Fibroblast of upper back skin (primary cell): ENCODE measurements at regions not wholly inside any gene's neighbourhood (a gene's known extent, or its start where the extent isn't known, plus 50 kb on each side); places are given as distances from the start of the nearest gene placed in this dataset.

ENCODE experiments used
- DNase-seq: peaks from one replicate; pipeline ENCODE4 v3.0.0-alpha.2; 2013

DNA sequence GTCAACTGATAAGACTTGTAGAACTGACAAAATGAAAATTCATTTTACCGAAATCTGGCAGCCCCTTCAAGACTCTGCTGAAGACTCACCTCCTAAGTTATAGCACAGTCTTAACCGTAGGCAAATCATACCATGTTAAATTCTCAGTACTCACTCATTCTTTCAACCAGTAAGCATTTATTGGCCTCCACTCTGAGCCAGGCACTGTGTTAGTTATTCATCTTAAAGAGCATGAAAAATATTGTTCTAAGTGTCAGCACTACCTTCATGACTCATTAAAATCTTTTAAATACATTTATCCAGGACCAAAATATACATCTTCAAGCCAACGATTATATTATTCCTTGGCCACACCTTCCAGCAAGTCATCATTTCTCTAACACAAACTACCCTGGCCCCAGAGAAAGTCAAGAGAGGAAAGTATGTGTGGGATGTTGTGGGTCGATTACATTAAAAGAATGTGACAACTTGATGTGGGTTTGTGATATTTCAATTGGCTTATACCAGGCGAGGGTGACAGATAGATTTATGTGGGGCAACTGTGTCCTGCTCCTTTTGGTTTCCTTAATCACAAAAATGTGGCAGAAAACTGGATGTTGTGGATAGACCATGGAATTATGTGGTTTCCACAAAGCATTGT, 55.0 kb downstream of the TMEM30B start:
- DNase-seq, result peak; percentile 89

DNA sequence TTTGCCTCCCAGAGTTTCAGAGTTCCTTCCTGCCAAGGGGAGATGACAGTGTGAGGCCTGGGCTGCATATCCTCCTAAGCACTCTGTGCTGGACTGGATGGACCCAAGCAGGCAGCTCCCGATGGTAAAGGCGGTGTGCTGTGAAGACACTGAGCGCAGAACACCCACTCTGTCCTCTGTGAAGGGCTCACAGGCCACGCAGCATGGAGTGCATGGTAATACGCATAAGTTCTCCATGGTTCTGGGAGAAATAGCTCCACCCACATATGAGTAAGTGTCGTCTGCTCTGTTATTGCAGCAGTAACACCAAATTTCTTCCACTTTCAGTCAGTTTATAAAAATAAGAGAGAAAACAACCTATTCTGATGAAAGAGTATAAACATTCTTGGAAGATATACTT, 55.8 kb downstream of the TMEM30B start:
- no peak for DNase-seq

DNA sequence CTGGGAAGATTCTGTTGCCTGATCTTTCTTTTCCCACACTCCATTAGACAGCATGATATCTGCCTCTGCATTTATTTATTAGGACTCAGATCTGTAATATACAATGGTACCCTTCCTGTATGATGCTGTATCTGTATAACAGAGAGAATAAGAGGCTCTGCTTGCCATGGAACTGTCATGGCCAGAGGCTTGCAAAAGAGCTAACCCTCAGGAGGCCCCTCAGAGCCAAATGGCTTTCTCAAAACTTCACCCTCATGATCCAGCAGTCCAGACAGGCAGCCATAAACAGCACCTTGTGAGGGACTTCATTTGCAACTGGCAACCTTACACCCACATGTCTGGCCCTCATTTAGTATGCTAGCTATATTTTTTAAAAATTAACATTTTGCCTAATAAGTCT, 57.6 kb downstream of the TMEM30B start:
- DNase-seq, result no peak

DNA sequence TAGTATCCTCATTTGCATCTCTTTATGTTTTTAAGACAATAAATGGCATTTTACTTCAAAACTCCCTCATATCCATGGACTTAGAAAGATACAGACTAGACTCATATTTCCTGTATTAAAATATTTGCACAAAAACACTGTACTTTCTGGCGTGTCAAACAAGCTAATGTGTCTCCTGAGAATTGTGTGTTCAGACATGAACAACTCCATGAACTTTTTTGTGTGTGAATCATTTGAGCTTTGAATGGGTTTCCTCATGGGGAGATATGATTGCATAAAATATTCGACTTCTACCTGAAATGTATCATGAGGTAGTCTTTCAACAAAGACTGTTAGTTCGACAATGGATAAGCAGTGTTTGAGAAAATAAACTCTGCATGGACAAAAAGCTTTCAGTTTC, 58.8 kb downstream of the TMEM30B start:
- peak; percentile 83 for DNase-seq

DNA sequence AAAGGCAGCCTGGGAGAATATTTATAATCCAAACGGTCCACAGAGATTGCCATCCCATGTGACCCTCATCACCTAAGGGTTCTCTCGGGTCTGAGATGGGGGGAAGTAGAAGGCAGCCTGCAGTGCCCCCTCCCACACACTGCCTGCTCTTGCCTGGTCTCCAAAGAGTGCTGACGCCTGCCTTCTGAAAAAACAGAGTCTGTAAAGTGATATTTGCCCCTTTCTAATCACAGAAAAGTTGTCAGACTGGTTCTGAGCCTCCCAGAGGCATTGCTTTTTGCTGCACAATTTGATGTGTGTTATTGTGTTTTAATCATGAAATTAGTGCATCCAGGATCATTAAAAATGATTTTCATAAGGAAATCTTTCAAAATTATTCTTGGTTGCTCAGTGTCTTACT, 59.2 kb downstream of the TMEM30B start:
- DNase-seq, result no peak

DNA sequence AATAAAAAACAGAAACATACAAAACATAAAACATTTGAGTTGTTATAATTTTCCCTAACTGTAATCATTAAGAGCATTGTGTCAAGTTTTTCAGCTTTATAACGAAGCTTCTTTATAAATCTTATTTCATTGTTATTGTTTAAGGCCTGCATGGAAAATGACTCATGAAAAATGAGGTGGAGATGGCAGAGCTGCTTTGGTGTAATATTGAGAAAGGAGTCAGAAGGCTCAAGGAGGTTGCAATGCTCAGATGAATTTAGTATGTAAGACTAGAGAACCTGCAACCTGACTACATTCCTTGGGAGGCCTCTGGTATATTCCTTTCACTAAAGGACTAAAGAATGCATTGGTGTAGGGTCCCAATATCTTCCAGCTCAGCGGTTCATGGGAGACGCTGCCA, 61.5 kb downstream of the TMEM30B start:
- no peak for DNase-seq

DNA sequence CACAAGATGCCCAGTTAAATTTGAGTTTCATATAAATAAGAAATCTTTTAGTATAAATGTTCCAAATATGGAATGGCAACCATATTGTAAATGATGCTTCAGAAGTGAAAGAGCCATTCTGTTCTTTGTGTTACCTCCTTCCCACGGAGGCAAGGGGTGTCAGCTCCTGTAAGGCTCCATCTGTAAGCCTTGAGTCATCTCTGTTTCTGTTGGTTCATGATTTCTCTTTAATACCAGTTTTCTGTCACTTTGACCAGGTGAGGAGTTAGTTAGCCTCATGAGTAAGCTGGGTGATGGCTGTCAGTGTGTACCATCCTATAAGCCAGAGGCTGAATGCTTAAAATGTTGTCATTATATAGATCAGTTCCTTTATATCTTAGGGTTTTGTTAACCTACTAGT, 61.9 kb downstream of the TMEM30B start:
- no peak for DNase-seq

DNA sequence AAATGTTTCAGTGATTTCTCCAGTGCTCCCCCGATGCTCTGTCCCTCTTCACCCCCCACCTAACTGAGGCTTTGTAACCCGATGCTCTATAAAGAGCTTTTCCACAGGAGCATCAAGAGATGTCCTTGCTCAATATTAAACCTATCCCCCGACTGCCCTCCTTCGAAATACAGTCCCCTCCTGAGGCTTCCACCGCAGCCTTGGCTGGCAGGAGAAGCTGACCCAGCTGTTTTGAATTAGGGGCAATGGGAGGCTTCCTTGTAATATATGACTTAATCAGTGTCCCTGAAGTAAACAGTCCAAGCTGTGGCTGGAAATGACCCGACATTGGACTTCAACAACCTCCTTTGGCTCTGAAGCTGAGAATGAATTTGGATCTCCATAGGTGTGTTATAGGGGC, 62.4 kb downstream of the TMEM30B start:
- DNase-seq, result peak; percentile 69

DNA sequence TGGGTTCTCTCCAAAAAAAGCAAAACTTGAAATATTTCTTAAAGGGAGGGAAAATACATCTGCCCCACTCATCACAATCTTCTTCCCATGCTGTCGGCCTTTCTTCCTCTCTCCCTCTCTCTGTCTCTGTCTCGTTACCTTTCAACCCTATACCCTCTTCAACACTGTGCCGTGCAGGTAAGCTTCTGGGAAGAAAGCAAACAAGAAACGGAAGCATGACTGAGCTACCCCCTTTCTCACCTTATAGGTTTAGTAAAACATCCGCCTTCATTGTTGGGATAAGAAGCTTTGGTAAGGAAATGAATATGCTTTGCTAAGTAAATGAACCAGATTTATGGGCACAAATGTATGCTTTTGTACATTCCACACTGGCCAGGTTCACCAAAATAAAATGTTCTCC, 63.0 kb downstream of the TMEM30B start:
- no peak for DNase-seq

DNA sequence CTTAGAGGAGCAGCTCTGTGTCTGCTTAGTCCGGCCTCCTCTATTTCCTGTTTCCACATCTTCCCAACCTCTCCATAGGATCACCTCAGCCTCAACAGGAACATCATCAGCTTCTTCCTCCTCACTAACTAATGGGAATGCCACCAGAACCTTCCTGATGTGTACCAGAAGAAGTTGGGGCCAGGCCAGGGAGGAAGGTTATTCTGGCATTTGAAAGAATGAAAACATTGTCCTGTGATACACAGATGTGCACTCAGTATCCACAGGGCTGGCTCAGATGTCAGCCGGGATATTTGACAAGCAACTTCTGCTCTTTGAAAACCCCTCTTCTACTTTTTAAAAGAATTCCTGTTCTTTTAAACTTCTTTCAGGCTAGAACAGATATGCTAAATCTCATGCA, 63.6 kb downstream of the TMEM30B start:
- peak; percentile 26 for DNase-seq

DNA sequence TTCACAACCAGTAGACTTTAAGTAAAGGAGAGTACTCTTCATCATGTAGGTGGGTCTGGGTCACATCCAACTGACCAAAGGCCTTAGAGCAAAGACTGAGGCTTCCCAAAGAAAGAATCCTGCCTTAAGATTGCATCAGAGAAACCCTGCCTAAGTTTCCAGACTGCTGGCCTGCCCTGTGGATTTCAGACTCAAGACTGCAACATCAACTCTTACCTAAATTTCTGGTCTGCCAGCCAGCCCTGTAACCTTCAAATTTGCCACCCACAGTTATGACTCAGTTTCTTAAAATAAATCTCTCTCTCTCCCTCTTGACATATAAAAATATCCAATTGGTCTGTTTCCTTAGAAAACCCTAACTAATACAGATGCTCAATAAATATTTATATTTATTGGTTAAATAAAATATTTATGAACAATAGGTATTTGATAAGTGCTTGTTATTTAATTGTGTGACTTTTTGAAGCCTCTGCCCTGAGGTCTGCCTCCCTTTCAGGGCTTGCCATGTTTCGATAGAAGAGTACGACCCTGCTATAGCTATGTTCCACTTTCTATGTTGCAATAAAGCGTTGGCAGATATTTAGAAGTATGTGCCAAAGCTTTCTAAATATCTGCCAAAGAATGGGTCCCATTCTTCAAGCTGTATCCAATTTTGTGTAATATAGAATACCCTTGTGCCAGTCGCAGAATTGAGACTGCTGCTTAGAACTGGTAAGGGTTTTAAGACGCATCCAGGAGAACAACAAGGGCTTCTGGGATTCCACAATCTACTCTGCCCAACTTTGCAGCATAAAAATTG, 65.7 kb downstream of the TMEM30B start:
- DNase-seq, result peak; percentile 34

DNA sequence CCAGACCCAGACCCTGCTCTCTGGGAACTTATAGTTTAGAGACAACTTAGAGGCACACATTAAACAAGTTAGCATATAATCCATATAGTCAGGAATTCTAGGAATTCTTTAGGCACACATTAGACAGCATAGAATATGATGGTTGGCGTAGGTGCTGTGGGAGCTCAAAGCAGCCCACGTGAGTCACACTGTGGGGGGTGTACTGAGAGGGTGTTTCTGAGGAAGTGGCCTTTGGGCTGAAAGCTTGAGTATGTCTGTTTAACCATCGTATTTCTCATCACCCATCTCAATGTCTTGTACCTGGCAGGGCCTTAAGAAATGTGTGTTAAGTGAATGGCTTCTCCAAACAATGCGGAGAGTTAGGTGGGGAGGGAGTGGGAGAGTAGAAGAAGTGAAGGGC, 67.2 kb downstream of the TMEM30B start:
- peak; percentile 66 for DNase-seq

DNA sequence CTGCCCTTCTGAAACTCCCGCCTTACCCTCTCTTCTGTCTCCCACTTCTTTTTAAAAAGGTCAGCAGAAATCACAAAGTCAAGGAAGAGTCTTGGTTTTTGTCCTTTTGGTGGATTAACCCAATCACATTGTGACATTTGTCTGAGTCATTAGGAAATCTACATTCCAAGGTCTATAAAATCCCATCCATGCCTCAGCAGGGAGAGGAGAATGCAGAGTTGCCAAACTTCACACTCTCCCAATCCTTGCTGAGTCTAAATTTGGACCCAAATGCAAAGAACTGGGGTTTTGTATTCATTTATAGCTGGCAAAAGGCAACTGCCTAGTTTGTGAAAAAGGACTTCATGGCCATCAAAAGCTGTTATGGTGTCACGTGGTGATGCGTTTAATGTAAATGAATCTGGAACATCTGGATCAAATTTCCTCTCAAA, 67.9 kb downstream of the TMEM30B start:
- DNase-seq, result peak; percentile 81

DNA sequence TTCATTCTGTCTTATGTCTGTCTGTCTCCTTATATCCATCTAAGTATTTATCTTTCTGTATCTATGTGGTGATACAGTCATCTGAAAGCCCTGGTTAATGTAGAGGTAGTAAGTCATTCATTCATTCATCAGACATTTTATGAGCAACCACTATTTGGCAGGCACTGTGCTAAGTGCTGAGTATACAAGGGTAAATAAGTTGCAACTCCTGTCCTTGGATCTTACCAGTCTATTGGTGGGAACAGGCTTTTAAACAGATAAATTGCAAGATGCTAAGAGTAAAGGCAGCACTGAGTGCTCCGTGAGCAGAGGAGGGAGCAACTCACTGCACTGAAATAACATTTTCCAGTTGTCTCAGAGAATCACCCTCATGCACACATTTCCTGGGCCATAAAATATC, 68.6 kb downstream of the TMEM30B start:
- DNase-seq, result no peak

DNA sequence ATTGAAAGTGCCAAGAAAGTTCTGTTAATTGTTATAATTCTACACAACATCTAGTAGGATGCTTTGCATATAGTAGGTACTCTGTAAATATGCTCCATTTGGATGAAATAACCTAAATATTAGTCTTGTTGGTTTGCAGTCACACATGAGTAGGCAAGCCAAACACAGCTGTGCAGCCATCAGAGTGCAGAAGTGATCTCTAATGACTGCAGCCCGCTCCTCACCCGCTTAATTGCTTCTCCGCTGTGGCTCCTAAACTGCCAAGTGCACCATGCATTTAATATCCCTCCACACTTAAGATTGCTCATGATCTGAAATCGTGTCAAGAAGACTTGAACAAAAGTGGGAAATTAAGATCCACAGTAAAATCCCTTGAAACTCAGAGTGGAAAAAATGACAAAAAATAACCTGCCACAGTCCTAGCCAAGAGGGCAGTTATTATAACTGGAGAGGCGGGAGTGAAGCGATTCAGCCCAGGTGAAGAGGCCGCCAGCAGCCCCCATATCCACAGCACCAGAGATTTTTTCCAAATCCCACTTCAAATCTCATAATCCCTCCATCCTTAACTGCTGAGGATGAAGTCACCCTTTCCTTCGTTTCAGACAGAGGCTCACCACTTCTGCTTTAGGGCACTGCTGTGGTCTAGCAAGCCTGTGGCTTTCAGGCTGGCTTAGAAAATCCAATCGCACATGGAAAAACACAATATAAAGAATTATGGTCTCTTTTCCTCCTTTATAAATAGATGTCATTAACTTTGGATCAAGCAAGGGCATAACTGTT, 69.5 kb downstream of the TMEM30B start:
- no peak for DNase-seq

DNA sequence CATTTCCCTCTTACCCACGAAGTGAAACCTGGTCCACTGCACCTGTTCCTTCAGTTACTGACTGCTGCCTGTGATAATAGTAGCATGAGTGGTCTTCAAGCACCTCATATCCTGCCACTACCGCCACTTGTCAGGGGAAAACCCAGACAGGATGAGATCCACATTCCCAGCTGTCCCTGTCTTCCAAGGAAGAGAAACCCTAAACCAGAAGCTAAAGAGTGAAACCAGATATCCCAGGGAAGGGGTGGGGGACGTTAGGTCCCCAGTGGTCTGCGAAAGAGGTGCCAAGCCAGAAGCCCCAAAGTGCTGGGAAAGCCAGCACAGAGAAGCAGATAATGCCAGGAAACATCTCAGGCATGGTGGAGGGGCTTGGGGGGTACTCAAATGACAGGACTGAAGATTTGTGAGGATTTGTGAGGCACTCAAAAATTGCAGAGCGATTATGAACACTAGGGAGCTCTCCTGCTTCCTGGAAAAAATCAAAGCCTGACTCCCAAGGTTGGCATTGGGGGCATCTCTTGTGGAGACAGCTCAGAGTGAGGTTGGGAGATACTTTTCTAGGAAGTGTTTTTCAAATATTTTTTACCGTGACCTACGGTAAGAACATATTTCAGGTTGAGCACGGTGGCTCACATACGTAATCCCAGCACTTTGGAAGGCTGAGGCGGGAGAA, 77.9 kb downstream of the TMEM30B start:
- no peak for DNase-seq

DNA sequence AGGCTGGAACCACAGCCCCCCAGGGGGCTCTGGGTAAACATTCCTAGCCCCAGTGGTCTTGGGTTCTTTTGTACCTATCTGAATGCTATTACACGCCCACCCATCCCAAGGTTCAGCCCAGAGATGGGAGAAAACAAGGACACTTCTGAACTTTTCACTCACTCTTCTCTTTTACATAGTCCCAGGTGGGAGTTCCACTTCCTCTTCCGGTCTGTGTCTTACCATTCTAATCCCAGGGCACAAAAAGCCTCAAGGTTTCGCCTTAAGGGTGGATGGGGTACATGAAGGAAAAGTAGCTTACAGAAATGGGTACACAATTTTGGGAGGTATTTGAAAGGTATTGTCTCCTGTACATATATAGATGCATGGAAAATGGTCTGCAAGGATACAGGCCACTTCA, 79.0 kb downstream of the TMEM30B start:
- no peak for DNase-seq

DNA sequence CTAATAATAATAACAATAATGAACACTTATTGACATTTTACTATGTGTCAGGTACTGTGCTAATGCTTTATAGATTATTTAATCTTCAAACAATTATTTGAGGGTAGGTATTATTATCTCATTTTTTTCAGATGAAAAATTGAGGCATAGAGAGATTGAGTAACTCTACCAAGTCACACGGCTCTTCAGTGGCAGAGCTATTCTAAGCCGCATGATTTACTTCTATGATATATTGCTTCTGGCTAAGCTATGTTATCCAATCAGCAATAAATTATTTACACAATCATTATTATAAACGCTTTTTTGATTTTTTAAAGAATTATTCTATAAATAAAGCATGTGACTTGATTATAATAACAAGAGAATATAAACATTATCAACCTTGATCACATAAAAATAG, 80.0 kb downstream of the TMEM30B start:
- DNase-seq, result no peak

DNA sequence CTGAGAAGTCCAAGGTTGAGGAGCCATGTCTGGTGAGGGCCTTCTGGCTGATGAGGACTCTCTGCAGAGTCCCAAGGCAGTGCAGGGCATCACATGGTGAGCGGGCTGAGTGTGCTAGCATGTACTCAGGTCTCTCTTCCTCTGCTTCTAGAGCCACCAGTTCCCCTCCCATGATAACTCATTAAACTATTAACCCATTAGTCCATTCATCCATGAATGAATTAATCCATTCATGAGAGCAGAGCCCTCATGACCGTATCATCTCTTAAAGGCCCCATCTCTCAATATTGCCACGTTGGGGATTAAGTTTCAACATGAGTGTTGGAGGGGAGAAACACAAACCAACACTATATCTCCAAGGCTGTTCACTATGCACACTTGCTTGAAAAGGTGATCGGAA, 83.7 kb downstream of the TMEM30B start:
- no peak for DNase-seq

DNA sequence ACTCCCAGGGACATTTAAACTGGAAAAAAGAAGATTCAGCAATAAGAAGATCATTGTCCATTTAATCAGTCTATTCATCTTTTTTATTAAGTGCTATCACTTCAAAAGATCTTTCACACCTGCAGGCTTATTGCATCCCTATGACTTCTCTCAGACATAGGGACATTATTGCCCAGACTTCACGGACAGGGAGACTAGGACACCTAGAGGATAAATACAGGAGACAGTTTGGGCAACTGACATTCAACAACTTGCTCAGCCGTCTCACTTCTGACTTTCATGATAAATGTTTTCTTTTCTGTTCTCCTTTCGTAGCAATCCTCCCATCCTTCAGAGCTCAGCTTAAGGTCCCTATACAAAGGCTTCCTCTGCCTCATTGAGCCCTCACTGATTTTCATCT, 84.3 kb downstream of the TMEM30B start:
- DNase-seq, result no peak

DNA sequence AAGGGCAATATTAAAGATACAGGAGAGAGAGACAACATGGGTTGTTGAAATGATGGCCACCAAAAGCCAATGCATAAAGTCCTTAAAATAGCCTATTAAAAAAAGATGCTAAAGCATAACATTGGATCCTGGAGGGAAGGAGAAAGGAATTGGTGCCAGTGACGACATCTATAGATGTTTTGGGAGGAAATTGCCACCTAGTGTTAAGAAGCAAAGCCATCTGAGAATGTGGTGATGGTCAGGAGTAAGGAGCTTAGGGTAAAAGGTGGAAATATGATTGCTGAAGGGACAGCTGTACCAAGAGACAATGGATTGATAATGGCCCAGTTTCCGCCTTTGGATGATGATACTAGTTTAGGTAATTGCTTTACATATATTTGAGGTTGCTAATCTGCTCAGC, 85.1 kb downstream of the TMEM30B start:
- DNase-seq, result no peak

DNA sequence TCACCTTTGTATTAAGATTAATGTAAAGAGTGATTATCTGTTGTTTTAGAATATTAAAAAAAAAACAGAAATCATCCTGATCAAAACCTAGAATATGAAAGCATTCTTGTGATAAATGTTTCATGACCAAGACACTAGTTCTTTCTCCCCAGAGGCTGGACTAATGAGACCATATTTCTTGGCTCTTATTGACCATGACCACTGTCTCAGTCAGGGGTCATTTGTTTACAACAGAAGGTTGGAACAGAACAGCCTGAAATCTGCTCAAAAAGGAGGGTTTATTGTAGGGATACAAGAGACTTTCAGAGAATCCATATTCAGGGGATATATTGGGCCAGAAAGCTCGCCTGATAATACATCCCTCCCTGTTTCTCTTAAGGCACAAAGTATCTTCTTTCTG, 87.7 kb downstream of the TMEM30B start:
- no peak for DNase-seq

DNA sequence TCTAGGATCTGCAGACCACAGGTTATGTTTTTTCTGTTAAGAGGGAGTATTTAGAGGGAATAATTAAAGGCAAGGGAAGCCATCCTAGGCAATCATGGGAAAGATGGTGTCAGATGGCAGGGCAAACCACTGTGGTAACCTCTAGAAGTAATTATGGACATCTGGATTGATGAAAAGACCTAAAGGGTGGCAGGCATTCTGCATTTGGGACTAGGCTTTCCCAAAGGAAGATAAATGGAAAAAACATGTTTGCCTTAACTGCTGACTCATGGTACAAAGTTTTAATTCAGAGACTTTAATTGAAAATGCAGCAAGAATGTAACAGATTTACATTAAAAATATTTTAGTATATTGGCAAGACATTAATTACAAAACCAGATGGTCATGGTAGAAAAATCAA, 88.1 kb downstream of the TMEM30B start:
- DNase-seq, result peak; percentile 73
